ENCODE measurements at regions not wholly inside any gene's neighbourhood (a gene's known extent, or its start where the extent isn't known, plus 50 kb on each side); places are given as distances from the start of the nearest gene placed in this dataset.

DNA sequence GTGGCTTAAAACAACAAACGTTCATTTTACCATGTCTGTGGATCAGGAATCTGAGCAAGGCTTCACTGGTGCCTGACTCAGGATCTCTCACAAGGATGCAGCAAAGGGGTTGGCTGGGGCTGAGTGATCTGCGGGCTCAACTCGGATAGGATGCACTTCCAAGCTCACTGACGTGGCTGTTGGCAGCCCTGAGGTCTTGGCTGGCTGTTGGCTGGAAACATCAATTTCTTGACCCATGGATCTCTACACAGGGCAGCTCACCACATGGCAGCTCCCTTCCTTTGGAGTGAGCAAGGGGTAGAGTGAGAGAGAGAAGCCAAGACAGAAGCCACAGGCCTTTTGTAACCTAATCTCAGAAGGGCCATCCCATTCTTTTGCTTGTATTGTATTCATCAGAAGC, 202.1 kb downstream of the NXNL2 start:
- DNase-seq: no peak

DNA sequence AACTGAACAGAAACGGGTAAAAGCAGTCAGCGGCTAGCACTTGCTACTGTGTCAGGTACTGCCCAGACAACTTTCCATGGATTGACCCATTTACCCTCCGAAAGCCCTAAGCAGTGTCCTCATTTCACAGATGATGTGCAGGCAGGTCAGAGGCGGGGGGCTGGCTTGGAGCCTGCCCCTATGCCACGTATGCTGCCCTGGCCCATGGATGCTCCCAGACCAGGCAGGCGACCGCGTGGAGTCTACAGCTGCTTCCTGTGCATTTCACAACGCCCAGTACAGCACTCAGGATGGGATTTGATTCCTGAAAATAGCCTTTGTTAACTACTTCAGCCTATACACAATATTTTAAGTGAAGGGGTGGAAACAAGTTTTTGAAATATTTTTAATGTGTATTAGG, 202.9 kb downstream of the NXNL2 start:
- no peak for DNase-seq

DNA sequence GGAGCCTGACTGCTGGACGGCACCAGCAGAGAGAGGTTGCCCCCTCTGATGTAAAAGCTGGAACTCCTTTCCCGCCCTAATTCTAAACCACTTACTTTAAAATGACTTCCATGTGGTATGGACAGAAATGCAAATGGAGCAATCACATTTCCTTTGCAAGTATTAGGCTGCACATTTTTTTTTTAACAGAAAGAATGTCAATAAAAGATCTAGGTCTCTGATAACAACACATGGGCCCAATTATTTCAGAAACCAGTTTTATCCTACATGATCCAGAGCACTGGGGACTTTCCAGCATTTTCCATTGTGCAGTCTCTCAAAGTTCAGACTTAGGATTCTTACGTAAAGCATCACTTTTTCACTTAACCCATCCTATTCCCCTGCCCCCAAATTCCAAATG, 203.7 kb downstream of the NXNL2 start:
- no peak for DNase-seq

DNA sequence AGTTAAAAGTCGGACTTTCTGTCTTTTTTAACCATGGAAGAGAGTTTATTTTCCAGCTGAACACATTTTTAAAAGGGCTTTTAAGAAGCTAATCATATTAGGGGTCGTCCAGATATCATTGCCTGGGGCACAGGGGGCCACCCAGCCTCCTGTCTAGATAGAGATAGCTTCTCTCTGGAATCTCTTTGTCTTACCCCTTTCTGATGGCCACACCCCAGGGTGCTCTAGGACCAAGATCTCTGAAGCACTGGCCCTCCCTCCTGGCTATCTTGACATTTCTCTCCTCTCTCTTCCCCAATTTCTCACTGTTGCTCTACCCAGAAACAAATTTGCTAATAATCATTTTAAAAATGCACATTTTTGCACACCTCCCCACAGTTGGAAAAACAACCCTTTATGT, 204.4 kb downstream of the NXNL2 start:
- no peak for DNase-seq

DNA sequence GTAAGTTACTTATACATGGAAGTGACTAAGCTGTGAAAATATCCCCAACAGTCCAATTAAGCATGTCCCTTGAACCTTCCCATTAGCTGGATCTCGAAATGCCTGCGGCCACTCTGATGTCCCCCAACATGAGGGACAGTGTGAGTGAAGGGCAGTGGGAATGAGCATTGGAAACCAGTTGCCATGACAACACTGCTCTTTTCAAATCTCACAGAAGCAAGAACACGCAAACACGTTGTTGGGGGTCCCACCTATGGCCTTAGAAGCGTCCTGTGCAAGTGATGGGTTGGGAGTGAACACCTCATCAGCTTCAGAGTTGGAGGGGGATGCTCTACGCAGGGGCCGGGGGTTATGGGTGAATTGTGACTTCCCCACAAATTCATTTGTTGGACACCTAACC, 205.9 kb downstream of the NXNL2 start:
- DNase-seq: no peak

DNA sequence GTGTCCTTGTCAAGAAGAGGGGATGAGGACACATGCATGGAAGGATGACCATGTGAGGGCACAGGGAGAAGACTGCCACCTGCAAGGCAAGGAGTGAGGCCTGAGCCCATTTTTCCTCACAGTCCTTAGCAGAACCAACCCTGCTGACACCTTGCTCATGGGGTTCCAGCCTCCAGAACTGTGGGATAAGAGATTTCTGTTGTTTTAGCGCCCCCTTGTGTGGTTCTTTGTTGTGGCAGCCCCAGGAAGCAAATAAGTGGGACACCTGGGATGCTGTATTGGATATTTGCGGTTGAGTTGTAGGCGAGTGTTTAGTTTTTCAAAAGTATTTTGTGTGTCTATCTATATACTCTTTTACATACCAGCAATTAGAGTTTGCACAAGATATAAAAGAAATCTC, 206.4 kb downstream of the NXNL2 start:
- DNase-seq: no peak

DNA sequence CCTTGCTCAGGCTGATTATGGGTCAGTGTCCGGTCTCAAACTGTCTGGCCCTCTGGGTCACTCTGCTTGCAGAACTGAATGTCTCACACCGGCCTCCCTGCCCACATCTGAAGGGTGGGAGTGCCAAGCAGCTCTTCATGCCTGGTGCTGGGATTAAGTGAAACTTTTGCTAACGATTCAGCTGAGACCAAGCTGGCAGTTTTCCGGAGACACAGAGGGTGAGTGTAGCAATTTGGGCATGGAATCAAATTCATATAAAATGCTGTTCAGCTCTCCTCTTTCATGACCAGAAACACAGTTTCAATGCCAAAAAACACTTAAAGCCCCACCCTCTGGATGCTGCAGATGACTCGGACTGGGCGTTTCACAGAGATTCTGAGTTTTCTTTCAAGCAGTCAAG, 207.5 kb downstream of the NXNL2 start:
- no peak for DNase-seq

DNA sequence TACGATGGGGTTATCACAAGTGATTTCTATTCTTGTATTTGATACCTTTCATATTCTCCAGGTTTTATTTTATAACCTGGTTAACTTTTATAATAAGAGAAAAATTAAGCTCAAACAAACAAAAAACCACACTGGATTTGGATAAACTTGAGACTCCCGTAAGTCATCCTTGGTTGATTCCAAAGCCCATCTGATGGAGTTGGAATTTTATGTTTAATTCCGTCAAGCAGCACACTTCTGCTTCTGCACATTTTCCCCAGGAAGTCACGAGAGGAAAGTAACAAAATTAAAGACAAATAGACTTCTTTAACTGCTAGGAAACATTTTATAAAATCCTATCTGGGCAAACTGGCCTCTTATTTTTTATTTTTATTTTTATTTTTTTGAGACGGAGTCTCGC, 207.9 kb downstream of the NXNL2 start:
- DNase-seq: no peak

DNA sequence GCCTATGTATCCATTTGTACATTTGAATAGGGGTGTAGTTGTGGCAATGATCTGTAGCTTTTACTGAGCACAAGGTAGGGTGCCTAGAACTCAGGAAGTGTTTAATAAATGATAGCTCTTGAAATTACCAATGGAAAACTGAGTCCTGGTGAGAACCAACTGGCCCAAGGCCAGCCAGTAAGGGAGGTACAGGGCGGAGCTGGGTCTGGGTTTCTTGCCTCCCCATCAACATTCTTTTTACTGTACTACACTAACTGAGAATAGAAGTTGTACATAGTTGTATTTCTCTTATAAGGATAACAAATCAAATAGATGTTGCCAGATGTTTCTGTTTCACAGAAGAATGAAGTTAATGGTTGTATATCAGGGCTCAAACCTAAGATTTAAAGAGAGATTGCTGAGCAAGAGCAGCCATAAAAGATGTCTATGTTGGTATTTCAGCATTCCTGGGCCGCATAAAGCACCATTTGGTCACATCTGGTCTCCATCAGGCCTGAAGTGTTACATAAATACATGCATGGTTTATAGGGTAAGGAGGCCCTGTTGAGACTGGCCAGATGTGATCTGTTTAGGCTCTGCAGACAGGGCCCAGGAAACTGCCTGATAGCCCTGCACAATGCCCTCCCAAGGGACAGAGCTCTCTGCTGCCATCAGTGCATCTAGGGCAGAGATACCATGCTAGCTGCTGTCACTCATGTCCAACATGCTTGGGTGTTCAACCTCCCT, 210.5 kb downstream of the NXNL2 start:
- DNase-seq: no peak

DNA sequence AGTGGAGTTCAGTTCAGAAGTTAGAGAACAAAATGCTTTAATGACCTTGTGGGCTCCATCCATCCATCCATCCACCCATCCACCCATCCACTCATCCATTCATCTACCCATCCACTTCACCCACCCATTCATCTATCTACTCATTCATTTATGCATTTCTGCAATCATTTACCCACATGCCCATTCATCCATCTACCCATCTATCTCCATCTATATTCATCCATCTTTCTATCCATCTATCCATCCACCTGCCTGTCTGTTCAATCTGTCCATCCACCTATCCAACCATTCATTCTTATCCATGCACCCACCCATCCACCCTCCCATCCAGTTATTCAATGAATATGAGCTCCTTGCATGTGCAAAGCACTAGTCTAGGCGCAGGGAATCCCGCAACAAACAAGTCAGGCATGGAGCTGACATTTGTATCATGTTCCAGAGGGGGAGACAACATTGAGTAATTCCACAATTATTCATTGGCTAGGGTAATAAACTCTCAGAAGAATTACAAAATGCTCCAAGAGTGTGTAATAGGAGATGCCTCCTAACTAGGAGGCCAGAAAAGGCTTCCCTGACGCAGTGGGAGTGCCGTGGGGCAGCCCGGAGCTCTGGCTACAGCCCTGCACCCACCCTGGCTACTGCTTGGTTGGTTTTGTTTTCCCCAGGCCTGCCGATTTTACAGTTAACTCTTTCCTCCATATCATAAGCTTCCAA, 211.2 kb downstream of the NXNL2 start:
- no peak for DNase-seq

DNA sequence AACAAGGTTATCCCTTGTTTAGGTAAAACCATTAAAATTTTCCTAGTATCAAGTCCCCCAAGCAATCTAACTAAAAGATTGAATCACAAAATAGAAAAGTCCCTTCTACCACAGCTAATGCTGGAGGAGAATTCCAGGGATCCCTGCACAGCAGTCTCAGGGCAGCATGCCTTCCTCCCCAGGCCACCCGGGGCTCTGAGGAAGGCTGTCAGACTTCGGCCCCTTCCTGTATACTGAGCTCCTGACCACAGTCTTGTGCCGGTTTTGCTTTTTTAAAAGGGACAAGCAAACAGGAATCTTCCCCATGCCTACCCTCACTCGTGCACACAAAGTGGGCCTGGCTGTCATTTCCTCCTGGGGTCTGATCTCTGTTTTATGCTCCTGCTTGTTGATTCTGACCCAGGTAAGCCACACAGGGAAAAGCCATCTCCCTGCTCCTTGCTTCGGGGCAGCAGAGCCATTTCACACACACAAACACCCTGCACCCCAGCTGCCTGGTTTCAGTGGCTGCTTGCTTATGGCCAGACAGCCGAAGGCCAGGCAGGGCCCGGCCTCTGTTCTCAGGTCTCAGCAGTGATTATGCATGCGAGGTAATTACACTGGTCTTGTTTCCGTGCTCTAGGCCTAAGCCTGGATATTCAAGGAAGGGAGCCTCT, 211.9 kb downstream of the NXNL2 start:
- DNase-seq: no peak

DNA sequence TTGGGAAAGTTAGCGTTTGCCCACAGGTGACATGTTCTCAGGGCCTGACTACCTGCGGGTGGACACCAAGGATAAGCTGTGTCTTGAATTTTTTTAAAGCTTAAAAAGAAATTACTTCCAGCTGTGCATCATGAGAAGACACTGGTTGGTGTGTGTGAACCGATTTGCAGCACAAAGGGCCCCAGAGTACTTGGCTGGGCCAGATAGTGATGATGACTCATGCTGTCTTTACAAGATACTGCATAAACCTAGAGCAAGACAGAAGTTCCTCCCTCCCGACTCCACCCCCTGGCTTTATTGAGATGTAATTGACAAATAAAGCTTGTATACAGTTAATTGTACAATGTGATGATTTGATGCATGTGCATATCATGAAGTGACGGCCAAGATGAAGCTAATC, 212.8 kb downstream of the NXNL2 start:
- no peak for DNase-seq

DNA sequence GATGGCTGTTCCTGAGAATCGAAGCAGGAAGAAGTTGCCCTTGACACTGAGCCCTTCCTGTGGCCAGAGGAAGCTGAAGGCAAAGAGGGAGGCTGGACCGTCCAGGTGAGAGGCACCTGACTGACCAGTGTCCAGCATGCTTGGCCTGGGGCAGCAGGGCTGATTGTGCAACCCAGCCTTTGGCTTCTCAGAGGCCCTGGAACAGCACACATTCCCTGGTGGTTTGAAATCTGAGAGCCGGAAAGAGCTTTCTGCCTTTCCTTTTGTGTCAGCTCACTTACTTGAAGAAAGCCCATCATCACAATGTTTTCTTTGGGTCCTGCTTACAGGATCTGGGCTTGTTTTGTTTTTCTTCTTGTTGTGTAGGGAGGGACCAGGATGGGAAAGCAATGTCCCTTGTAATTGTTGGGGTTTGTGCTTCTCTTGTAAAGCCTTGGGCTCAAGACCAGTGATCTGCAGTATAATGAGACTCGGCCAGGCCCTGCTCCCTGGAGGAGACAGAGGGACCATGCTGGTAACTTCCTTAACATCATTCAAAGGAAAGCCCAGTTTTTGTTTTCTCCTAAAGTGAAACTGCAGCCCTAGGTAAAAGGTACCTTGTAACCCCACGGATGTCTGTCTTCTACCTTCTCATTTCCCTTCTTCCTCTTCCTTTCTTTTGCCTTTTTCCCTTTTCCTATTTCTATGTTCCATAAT, 213.7 kb downstream of the NXNL2 start:
- DNase-seq: no peak

DNA sequence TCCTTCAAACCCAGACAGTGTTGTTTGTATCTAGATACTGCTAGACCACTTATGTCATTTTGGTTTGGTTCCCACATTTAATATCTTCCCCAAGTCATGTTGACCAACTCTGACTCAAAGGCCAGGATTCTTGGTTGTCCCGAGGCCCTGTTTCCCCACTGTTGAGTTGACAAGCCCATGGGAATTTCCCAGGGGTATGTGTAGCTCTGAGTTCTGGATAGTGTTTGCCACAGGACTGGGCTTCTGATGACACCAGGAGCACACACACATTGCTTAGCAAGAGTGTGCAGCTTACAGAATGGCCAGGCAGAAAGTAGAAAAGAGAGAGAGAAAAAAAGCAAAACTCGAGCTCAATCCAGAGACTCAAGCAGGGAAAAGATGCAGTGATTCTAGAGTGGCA, 214.4 kb downstream of the NXNL2 start:
- DNase-seq: no peak

DNA sequence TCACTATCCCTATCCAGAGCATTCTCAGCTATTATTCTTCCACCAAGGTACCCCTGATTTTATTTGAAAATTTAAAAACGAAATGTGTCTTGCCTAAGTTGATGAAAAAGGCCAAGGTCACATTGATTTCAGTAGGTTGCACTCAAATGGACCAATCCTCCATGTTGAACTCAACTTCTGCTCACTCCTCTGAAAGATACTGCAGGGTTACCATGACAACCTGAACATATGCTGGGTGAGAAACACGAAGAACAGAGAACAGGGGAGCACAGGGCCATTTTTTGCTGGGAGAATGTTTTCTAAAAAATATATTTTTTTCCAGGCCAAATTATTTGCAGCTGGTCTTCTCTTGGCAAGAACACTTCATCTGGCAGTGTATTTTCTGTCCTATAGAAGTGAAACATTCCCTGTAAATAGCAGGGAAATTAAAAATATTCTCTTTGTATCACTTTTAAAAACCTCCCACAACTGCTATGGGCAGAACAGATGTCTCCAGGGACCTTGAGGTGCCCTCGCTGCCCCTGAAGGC, 215.9 kb downstream of the NXNL2 start:
- no peak for DNase-seq

DNA sequence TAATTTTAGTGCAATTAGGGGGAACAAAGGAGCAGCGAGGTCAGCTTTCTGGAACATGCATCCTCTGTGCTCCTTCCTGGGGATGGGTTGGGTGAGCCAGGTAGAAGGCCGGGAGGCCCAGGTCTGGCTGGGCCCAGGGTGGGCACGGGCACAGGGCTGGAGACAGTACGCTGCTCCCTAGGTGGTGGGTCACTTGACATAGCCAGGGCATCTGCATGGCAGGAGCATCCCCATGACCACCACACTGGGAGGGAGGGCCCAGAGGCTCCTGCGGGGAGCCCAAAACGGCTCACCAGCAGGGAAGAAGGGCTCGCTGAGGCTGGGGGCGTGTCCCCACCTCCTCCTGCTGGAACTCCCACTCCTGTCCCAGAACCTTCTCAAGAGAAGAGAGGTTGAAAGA, 216.8 kb downstream of the NXNL2 start:
- no peak for DNase-seq

DNA sequence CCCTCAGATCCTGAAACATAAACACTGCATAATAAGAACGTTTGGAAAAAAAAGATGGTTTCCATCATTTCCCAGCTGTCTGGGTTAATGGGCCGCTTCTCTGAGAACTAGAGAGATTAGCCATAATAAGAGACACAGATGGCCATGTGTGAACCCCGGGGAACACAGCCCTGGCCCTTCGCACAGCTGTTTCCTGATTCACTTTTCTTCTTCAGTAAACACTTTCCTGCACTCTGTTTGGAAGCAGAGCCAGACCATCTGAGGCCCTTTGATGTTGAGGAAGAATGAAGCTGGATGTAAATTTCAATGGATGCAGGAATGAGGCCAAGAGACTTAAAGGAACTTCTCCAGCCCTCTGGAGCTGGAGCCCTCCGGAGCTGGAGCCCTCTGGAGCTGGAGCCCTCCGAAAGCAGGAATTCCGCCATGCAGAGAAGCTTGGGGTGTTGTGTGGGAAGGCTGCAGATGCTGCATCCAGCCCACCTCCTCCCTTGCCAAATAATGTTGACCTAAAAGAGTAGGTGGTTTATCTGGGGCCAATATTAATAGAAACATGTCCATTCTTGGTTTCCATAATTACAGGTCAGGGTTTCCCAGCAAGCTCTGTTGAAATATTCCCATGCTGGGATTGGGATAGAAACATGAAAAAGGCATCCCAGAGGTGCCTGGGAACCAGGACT, 218.9 kb downstream of the NXNL2 start:
- no peak for DNase-seq

DNA sequence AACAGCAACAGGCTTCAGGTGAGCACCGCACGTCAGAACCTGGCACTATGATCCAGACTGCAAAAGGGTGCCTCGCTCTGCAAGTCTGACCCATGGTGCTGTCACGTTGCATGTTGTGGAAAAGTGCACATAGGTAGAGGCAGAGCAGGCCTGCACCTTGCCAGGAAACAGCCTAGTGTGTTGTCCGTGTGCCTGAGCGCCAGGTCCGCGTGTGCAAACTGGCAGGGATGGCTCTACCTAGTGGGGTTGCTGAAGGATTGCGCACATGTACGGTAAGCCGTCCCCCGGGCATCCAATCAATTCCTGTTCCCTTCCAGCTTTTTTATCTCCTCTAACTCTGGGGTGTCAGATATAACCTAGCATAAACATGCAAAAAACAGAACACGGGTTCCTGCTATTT, 219.5 kb downstream of the NXNL2 start:
- no peak for DNase-seq

DNA sequence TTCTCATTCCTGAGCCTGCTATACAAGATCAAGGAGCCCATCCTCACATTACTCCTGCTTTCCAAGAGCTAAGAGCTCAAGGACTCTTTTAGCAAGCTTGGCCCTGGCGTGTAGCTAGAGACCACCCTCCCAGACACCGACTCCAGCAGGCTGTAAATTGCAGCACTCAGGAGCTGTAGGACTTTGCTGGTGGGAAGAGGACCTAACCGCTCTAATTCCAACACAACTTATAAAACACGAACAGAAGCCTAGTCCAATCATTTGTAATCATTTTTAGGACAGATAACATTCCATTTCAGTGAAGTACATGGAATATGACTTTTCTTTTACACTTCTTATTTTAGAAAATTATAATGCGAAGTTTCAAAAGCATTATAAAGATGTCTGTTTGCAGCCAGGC, 219.9 kb downstream of the NXNL2 start:
- no peak for DNase-seq

DNA sequence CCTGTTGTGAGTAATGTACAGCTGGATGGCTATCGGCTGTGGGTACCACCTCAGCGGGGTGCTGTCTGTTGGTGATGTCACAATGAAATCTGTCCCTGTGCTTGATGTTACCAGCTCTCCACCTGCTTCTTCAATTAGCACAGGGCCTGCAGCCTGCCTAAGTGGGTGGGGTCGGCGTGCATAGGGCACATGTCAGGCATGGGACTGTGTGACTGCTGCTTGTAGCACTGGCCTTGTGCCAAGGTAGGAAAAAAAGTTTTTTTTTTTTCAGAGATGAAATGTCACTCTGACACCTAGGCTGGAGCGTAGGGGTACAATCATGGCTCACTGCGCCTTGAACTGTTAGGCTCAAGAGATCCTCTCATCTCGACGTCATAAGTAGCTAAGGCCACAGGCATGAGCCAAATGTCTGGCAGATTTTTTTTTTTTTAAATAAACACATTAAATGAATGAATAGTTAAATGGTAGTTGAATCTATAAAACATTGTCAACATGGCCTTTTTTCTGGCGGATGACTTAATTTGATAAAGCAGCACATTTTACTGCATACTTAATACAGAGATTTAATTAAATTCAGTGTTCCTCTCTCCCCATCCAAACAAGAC, 222.5 kb downstream of the NXNL2 start:
- no peak for DNase-seq

DNA sequence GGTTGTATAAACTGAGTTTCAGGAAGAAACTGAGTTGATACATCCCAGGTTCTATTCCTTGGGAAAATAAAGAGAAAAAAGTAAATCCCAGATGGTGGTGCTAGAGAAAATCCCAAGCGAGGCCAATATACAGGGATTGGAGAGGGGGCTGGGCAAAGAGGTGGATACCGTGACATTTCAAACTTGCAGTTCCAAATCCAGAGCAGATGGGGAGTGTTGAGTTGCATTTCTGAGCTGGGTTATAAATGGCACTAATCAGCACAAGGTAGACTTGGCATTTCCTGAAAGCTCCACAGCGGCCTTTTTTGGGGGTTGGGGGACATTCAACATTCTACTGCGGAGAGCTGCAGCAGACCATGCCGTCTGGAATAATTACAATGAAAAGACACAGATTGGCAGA, 224.4 kb downstream of the NXNL2 start:
- no peak for DNase-seq

DNA sequence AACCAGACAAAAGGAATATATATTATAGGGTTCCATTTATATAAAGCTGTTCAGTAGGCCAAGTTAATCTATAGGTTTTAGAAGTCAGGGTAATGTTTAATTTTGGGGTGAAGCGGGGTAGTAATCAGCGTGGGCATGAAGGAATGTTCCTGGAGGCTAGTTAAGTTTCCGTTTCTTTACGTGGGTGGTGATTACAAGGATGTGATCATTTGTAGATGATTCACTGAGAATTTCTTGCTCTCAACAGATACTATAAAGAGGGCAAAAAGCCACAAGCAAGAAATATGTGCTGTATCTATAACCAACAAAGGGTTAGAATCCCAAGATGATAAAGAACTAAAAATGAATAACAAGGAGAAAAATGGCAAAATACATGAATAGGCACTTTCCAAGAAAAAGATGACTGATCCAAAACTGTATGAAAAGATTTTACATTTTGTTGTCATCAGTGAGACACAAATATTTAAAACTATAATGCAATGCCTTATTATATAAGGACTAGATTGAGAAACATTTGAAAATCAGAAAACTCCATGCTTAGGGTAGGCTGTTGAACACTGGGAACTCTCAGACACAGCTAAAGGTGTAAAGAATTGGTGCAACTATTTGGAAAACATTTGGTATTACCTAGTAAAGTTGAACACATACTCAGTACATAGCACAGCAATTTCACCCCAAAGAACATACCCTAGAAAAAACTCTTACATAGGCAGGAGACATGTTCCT, 224.3 kb upstream of the S1PR3 start:
- DNase-seq: no peak

All from NCI-H446 treated with DMSO at 0.1 percent for 48 hours (cell line).